Stimulated activated naive B cell treated with anti-CD40 and anti-IgM and Interleukin-4, amounts not matched to agents 10 μg/mL and 1 μg/mL and 100 μg/mL, for 72 hours (primary cell): ENCODE measurements at regions not wholly inside any gene's neighbourhood (a gene's known extent, or its start where the extent isn't known, plus 50 kb on each side); places are given as distances from the start of the nearest gene placed in this dataset.

Experiments
- ATAC-seq, 2 donors: fragments of 150-1000 bp; cut with Tn5 transposase; replicated peaks; 2 replicates each; pipeline ENCODE4 v1.10.0; 2021; ENCODE audit warnings: moderate library complexity in 1 of 2
- DNase-seq: peaks from one replicate; pipeline ENCODE4 v3.0.0; 2021
- H3K27ac Mint-ChIP-seq: one replicate; pipeline ENCODE4 v1.8.0; 2022; ENCODE audit warnings: mild to moderate bottlenecking, mixed read lengths
- H3K27me3 Mint-ChIP-seq, 2 donors: one replicate each; pipeline ENCODE4 v1.8.0; 2022; ENCODE audit warnings: mixed read lengths in 2 of 2
- H3K36me3 Mint-ChIP-seq, 2 donors: one replicate each; pipeline ENCODE4 v1.8.0; 2022; ENCODE audit warnings: mixed read lengths in 2 of 2, mild to moderate bottlenecking in 1 of 2
- H3K4me1 Mint-ChIP-seq, 2 donors: one replicate each; pipeline ENCODE4 v1.8.0; 2022; ENCODE audit warnings: mixed read lengths in 2 of 2, mild to moderate bottlenecking in 1 of 2
- H3K4me3 Mint-ChIP-seq, 2 donors: one replicate each; pipeline ENCODE4 v1.8.0; 2022; ENCODE audit warnings: mild to moderate bottlenecking in 2 of 2, mixed read lengths in 2 of 2, moderate library complexity in 1 of 2
- H3K9me3 Mint-ChIP-seq, 2 donors: one replicate each; pipeline ENCODE4 v1.8.0; 2022; ENCODE audit warnings: mixed read lengths in 2 of 2, mild to moderate bottlenecking in 1 of 2

GRCh38 chr2:174022431-174022830 is 57.3 kb upstream of the SP3 start:
- no peak for ATAC-seq
- DNase-seq, result no peak
- H3K4me1 Mint-ChIP-seq, result peaks cover 6 to 7% of the 10 kb centered on the region in 2 donors
- H3K9me3 Mint-ChIP-seq, result no peaks in the 10 kb centered on the region
- H3K27me3 Mint-ChIP-seq, result peaks cover 0 to 5% of the 10 kb centered on the region in 2 donors
- no peak overlapping the region for H3K4me3 Mint-ChIP-seq
- H3K36me3 Mint-ChIP-seq, result no peaks in the 10 kb centered on the region
- no peak overlapping the region for H3K27ac Mint-ChIP-seq

- ATAC-seq, result peak in 1 of 2 donors; percentile 19
- Mint-ChIP-seq H3K36me3 (no peaks in the 10 kb centered on the region), H3K4me1 (peaks cover 6 to 7% of the 10 kb centered on the region in 2 donors), H3K27ac (no peak overlapping the region), H3K4me3 (no peak overlapping the region), H3K27me3 (peaks cover 0 to 5% of the 10 kb centered on the region in 2 donors), H3K9me3 (no peaks in the 10 kb centered on the region)
- no peak for DNase-seq
These were observed 55.9 kb upstream of the SP3 start for GRCh38 chr2:174020926-174021662.

- no peak overlapping the region for H3K27ac Mint-ChIP-seq
- H3K36me3 Mint-ChIP-seq, result no peaks in the 10 kb centered on the region
- H3K9me3 Mint-ChIP-seq, result no peaks in the 10 kb centered on the region
- ATAC-seq (no peak), DNase-seq (no peak)
- H3K4me1 Mint-ChIP-seq, result peaks cover 6 to 7% of the 10 kb centered on the region in 2 donors
- no peak overlapping the region for H3K4me3 Mint-ChIP-seq
- peaks cover 0 to 5% of the 10 kb centered on the region in 2 donors for H3K27me3 Mint-ChIP-seq
These were observed 54.9 kb upstream of the SP3 start for GRCh38 chr2:174020026-174020425.

GRCh38 chr2:174016447-174016846 is 51.3 kb upstream of the SP3 start:
- Mint-ChIP-seq H3K27ac (no peak overlapping the region), H3K4me1 (peaks cover 10 to 20% of the 10 kb centered on the region in 2 donors), H3K36me3 (no peaks in the 10 kb centered on the region), H3K9me3 (no peaks in the 10 kb centered on the region), H3K27me3 (no peaks in the 10 kb centered on the region), H3K4me3 (no peak overlapping the region)
- ATAC-seq, result no peak
- no peak for DNase-seq

GRCh38 chr2:174015428-174015827 is 50.3 kb upstream of the SP3 start:
- ATAC-seq, result no peak
- peaks cover 7 to 15% of the 10 kb centered on the region in 2 donors for H3K4me1 Mint-ChIP-seq
- H3K27me3 Mint-ChIP-seq, result no peaks in the 10 kb centered on the region
- no peak overlapping the region for H3K4me3 Mint-ChIP-seq
- no peaks in the 10 kb centered on the region for H3K36me3 Mint-ChIP-seq
- H3K27ac Mint-ChIP-seq, result no peak overlapping the region
- no peak for DNase-seq
- no peaks in the 10 kb centered on the region for H3K9me3 Mint-ChIP-seq
